ENCODE measurements at regions not wholly inside any gene's neighbourhood (a gene's known extent, or its start where the extent isn't known, plus 50 kb on each side); places are given as distances from the start of the nearest gene placed in this dataset.

DNA sequence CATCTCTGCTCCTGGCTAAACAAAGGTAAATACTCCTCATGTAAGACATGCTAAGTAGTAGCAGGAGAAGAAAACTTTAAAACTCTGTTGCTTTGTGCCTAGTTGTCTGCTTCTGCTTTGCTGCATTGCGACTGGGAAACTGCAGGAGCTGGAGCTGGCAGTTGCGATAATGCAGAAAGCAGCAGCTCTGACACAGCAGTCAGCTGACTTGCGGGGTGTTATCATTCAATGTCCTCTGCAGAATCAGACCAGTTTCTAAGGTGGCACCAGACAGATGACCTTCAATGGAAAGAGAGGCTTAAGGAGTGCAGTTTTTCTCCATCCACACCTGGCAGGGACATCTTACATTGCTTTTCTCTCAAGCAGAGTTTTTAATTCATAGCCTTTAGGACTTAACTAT lies 69.9 kb upstream of the SOX4 start:
- Histone ChIP-seq H3K27ac (ENCODE audit: insufficient read depth, low read length) (no peak overlapping the region), H3K4me2 (ENCODE audit: extremely low read depth, insufficient read depth, low read length) (no peak overlapping the region), H3K27me3 (ENCODE audit: control insufficient read depth, insufficient read depth, low read length) (no peaks in the 10 kb centered on the region), H3K9ac (ENCODE audit: insufficient read depth, low read length) (no peak overlapping the region), H3K79me2 (ENCODE audit: control insufficient read depth, insufficient read depth, low read length) (no peaks in the 10 kb centered on the region), H3K9me3 (ENCODE audit: control insufficient read depth, insufficient read depth, low read depth, low read length) (no peaks in the 10 kb centered on the region), H3K4me3 (replicated peaks in 1 of 4; ENCODE audit: control extremely low read depth in 1 of 4, insufficient read depth in 1 of 4, low read depth in 3 of 4, low read length in 4 of 4) (no peak overlapping the region), H3K4me1 (ENCODE audit: control insufficient read depth, extremely low read depth, insufficient read depth, low read length) (no peaks in the 10 kb centered on the region), H3K36me3 (ENCODE audit: control insufficient read depth, insufficient read depth, low read length) (no peaks in the 10 kb centered on the region), H4K20me1 (ENCODE audit: control insufficient read depth, extremely low read depth, insufficient read depth, low read length) (no peaks in the 10 kb centered on the region), H2AFZ (ENCODE audit: low read length) (no peak overlapping the region)
- DNase-seq (ENCODE audit: low read depth in 2 of 2): no peak
- TF ChIP-seq EZH2 (IDR thresholded peaks at IDR 0.05; ENCODE audit: low read length, missing control alignments): no peak
- TF ChIP-seq, protein P1, sequence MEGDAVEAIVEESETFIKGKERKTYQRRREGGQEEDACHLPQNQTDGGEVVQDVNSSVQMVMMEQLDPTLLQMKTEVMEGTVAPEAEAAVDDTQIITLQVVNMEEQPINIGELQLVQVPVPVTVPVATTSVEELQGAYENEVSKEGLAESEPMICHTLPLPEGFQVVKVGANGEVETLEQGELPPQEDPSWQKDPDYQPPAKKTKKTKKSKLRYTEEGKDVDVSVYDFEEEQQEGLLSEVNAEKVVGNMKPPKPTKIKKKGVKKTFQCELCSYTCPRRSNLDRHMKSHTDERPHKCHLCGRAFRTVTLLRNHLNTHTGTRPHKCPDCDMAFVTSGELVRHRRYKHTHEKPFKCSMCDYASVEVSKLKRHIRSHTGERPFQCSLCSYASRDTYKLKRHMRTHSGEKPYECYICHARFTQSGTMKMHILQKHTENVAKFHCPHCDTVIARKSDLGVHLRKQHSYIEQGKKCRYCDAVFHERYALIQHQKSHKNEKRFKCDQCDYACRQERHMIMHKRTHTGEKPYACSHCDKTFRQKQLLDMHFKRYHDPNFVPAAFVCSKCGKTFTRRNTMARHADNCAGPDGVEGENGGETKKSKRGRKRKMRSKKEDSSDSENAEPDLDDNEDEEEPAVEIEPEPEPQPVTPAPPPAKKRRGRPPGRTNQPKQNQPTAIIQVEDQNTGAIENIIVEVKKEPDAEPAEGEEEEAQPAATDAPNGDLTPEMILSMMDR (conservative IDR thresholded peaks at IDR 0.05 in 1 of 2, IDR thresholded peaks at IDR 0.05 in 1 of 2; ENCODE audit: low read depth in 1 of 2, low read length in 2 of 2): no peak

DNA sequence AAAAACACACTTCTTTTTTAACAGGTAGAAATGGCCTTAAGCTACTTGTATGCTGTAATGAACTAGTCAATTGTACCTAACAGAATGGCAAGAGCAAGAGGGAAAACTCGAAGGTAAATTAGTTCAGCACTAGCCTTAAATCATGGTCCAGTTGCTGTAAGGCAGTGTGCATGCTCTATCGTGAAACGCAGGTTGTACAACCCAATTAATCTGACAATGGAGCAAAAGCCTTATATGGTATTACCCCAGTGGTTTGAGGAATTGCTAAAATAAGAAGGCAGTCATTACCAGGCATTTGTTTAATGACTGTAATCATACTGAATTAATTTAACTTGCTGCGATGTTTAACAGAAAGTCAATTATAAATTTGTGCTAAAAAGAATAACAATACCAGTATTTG lies 69.3 kb upstream of the SOX4 start:
- no peak overlapping the region for H2AFZ ChIP-seq (ENCODE audit: low read length)
- H3K79me2 ChIP-seq (ENCODE audit: control insufficient read depth, insufficient read depth, low read length): no peaks in the 10 kb centered on the region
- H3K9me3 ChIP-seq (ENCODE audit: control insufficient read depth, insufficient read depth, low read depth, low read length): no peaks in the 10 kb centered on the region
- H3K27me3 ChIP-seq (ENCODE audit: control insufficient read depth, insufficient read depth, low read length): no peaks in the 10 kb centered on the region
- TF ChIP-seq, protein P1 (conservative IDR thresholded peaks at IDR 0.05 in 1 of 2, IDR thresholded peaks at IDR 0.05 in 1 of 2; ENCODE audit: low read depth in 1 of 2, low read length in 2 of 2): no peak
- H4K20me1 ChIP-seq (ENCODE audit: control insufficient read depth, extremely low read depth, insufficient read depth, low read length): no peaks in the 10 kb centered on the region
- no peak overlapping the region for H3K27ac ChIP-seq (ENCODE audit: insufficient read depth, low read length)
- DNase-seq (ENCODE audit: low read depth in 2 of 2): no peak
- no peaks in the 10 kb centered on the region for H3K36me3 ChIP-seq (ENCODE audit: control insufficient read depth, insufficient read depth, low read length)
- H3K9ac ChIP-seq (ENCODE audit: insufficient read depth, low read length): no peak overlapping the region
- no peak overlapping the region for H3K4me2 ChIP-seq (ENCODE audit: extremely low read depth, insufficient read depth, low read length)
- no peaks in the 10 kb centered on the region for H3K4me1 ChIP-seq (ENCODE audit: control insufficient read depth, extremely low read depth, insufficient read depth, low read length)
- no peak overlapping the region for H3K4me3 ChIP-seq (replicated peaks in 1 of 4; ENCODE audit: control extremely low read depth in 1 of 4, insufficient read depth in 1 of 4, low read depth in 3 of 4, low read length in 4 of 4)

GRCh38 chr6:21526974-21527373 lies 66.6 kb upstream of the SOX4 start:
- Histone ChIP-seq H3K4me1 (ENCODE audit: control insufficient read depth, extremely low read depth, insufficient read depth, low read length) (no peaks in the 10 kb centered on the region), H3K27me3 (ENCODE audit: control insufficient read depth, insufficient read depth, low read length) (no peaks in the 10 kb centered on the region), H3K27ac (ENCODE audit: insufficient read depth, low read length) (no peak overlapping the region), H2AFZ (ENCODE audit: low read length) (no peak overlapping the region), H3K9me3 (ENCODE audit: control insufficient read depth, insufficient read depth, low read depth, low read length) (no peaks in the 10 kb centered on the region), H3K9ac (ENCODE audit: insufficient read depth, low read length) (no peak overlapping the region), H3K4me3 (replicated peaks in 1 of 4; ENCODE audit: control extremely low read depth in 1 of 4, insufficient read depth in 1 of 4, low read depth in 3 of 4, low read length in 4 of 4) (no peak overlapping the region), H4K20me1 (ENCODE audit: control insufficient read depth, extremely low read depth, insufficient read depth, low read length) (no peaks in the 10 kb centered on the region), H3K36me3 (ENCODE audit: control insufficient read depth, insufficient read depth, low read length) (no peaks in the 10 kb centered on the region), H3K79me2 (ENCODE audit: control insufficient read depth, insufficient read depth, low read length) (no peaks in the 10 kb centered on the region), H3K4me2 (ENCODE audit: extremely low read depth, insufficient read depth, low read length) (no peak overlapping the region)
- DNase-seq (ENCODE audit: low read depth in 2 of 2): no peak
- TF ChIP-seq EZH2 (IDR thresholded peaks at IDR 0.05; ENCODE audit: low read length, missing control alignments): no peak
- TF ChIP-seq, protein P1 (conservative IDR thresholded peaks at IDR 0.05 in 1 of 2, IDR thresholded peaks at IDR 0.05 in 1 of 2; ENCODE audit: low read depth in 1 of 2, low read length in 2 of 2): no peak

Data from fibroblast of lung (primary cell).